NB4 (cell line): ENCODE measurements at regions not wholly inside any gene's neighbourhood (a gene's known extent, or its start where the extent isn't known, plus 50 kb on each side); places are given as distances from the start of the nearest gene placed in this dataset.

Experiments
- POLR2A ChIP-seq: IDR thresholded peaks from 2 replicates; pipeline ENCODE4 v1.6.1; 2011; ENCODE audit warnings: mild to moderate bottlenecking; ENCODE audit not compliant: insufficient read length; ENCODE audit errors: extremely low read depth
- TF ChIP-seq, protein P1 (sequence below): IDR thresholded peaks from one replicate; pipeline ENCODE4 v1.5.1; 2012; ENCODE audit warnings: low read depth, low read length

DNA sequence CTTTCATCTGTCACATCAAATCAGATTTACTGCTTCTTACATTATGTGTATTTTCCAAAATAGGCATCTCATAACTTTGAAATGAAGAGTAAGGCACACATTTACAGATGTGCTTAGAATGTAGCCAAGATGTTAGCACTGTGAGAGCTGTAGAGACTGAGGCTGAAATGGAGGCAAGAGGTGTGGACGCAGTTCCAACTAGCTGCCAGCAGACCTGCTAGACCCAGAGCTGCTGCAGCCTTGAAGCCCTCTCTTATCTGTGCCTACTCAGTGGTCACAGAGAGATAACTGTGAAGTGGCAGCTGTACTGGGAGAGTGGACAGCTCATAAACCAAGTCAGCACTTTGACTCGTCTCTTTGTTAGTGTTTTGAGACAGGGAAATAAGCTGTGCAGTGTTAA lies 470.9 kb downstream of the CCER1 start:
- TF ChIP-seq, protein P1, sequence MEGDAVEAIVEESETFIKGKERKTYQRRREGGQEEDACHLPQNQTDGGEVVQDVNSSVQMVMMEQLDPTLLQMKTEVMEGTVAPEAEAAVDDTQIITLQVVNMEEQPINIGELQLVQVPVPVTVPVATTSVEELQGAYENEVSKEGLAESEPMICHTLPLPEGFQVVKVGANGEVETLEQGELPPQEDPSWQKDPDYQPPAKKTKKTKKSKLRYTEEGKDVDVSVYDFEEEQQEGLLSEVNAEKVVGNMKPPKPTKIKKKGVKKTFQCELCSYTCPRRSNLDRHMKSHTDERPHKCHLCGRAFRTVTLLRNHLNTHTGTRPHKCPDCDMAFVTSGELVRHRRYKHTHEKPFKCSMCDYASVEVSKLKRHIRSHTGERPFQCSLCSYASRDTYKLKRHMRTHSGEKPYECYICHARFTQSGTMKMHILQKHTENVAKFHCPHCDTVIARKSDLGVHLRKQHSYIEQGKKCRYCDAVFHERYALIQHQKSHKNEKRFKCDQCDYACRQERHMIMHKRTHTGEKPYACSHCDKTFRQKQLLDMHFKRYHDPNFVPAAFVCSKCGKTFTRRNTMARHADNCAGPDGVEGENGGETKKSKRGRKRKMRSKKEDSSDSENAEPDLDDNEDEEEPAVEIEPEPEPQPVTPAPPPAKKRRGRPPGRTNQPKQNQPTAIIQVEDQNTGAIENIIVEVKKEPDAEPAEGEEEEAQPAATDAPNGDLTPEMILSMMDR, result no peak
- no peak for TF ChIP-seq POLR2A
